SK-N-SH treated with all-trans-retinoic acid at 6 μM for 48 hours (cell line): ENCODE measurements at regions not wholly inside any gene's neighbourhood (a gene's known extent, or its start where the extent isn't known, plus 50 kb on each side); places are given as distances from the start of the nearest gene placed in this dataset.

ENCODE experiments used
- ATAC-seq: fragments of 200-7000 bp; cut with Tn5 transposase; 3 replicates; pipeline ENCODE4 v1.9.1; 2020; ENCODE audit warnings: mild to moderate bottlenecking, moderate library complexity
- ARNTL ChIP-seq: fragments of 450-650 bp; formaldehyde crosslinking; IDR thresholded peaks from 2 replicates; pipeline ENCODE4 v1.5.0; 2020; ENCODE audit warnings: low read depth, mild to moderate bottlenecking, moderate library complexity, borderline replicate concordance
- BACH2 ChIP-seq: fragments of 250-450 bp; sonication (Bioruptor Pico); IDR thresholded peaks from 2 replicates; pipeline ENCODE4 v1.9.0; 2021; ENCODE audit warnings: mild to moderate bottlenecking, borderline replicate concordance
- CSDC2 ChIP-seq: fragments of 250-450 bp; sonication (Bioruptor Pico); IDR thresholded peaks from 2 replicates; pipeline ENCODE4 v1.5.0; 2020; ENCODE audit warnings: mild to moderate bottlenecking, moderate library complexity
- CSRNP3 ChIP-seq: fragments of 250-450 bp; sonication (Bioruptor Pico); IDR thresholded peaks from 2 replicates; pipeline ENCODE4 v1.5.1; 2021; ENCODE audit warnings: mild to moderate bottlenecking, moderate library complexity
- ESRRG ChIP-seq: fragments of 250-450 bp; sonication (Bioruptor Pico); IDR thresholded peaks from 2 replicates; pipeline ENCODE4 v1.6.1; 2021; ENCODE audit warnings: mild to moderate bottlenecking
- GLIS3 ChIP-seq: fragments of 250-450 bp; sonication (Bioruptor Pico); IDR thresholded peaks from 2 replicates; pipeline ENCODE4 v1.5.0; 2020; ENCODE audit warnings: mild to moderate bottlenecking, moderate library complexity
- OSR1 ChIP-seq: fragments of 250-450 bp; sonication (Bioruptor Pico); IDR thresholded peaks from 2 replicates; pipeline ENCODE4 v1.8.0; 2022; ENCODE audit warnings: moderate library complexity, mild to moderate bottlenecking, inconsistent platforms
- PPARA ChIP-seq: fragments of 250-450 bp; sonication (Bioruptor Pico); IDR thresholded peaks from 2 replicates; pipeline ENCODE4 v1.5.0; 2020; ENCODE audit warnings: mild to moderate bottlenecking, borderline replicate concordance
- SNAI2 ChIP-seq: fragments of 250-450 bp; sonication (Bioruptor Pico); IDR thresholded peaks from 2 replicates; pipeline ENCODE4 v1.5.0; 2020; ENCODE audit warnings: mild to moderate bottlenecking, moderate library complexity
- TOX ChIP-seq: fragments of 250-450 bp; sonication (Bioruptor Pico); IDR thresholded peaks from 2 replicates; pipeline ENCODE4 v1.8.0; 2021; ENCODE audit warnings: mild to moderate bottlenecking, moderate library complexity, borderline replicate concordance
- ZC3H10 ChIP-seq: fragments of 250-450 bp; sonication (Bioruptor Pico); IDR thresholded peaks from 2 replicates; pipeline ENCODE4 v1.5.1; 2021; ENCODE audit warnings: mild to moderate bottlenecking, moderate library complexity
- ZFP3 ChIP-seq: fragments of 250-450 bp; sonication (Bioruptor Pico); IDR thresholded peaks from 2 replicates; pipeline ENCODE4 v1.5.0; 2020; ENCODE audit warnings: mild to moderate bottlenecking, moderate library complexity
- ZFP30 ChIP-seq: fragments of 450-650 bp; formaldehyde crosslinking; IDR thresholded peaks from 2 replicates; pipeline ENCODE4 v1.5.0; 2022; ENCODE audit warnings: mild to moderate bottlenecking, moderate library complexity
- ZNF565 ChIP-seq: fragments of 450-650 bp; formaldehyde crosslinking; conservative IDR thresholded peaks from 2 replicates; pipeline ENCODE4 v1.5.0; 2020; ENCODE audit warnings: low read depth, mild to moderate bottlenecking, moderate library complexity
- ZNF70 ChIP-seq: fragments of 450-650 bp; formaldehyde crosslinking; IDR thresholded peaks from 2 replicates; pipeline ENCODE4 v1.5.0; 2020; ENCODE audit warnings: mild to moderate bottlenecking, moderate library complexity
- TF ChIP-seq, protein P1 (sequence below): fragments of 250-450 bp; sonication (Bioruptor Pico); IDR thresholded peaks from 2 replicates; pipeline ENCODE4 v1.5.0; 2020; ENCODE audit warnings: mild to moderate bottlenecking, moderate library complexity
- TF ChIP-seq, protein P2 (sequence below): fragments of 250-450 bp; sonication (Bioruptor Pico); IDR thresholded peaks from 2 replicates; pipeline ENCODE4 v1.8.0; 2020; ENCODE audit warnings: mild to moderate bottlenecking, moderate library complexity, borderline replicate concordance
- TF ChIP-seq, protein P3 (sequence below): fragments of 250-450 bp; sonication (Bioruptor Pico); IDR thresholded peaks from 2 replicates; pipeline ENCODE4 v1.5.1; 2020; ENCODE audit warnings: low read depth, mild to moderate bottlenecking, moderate library complexity

DNA sequence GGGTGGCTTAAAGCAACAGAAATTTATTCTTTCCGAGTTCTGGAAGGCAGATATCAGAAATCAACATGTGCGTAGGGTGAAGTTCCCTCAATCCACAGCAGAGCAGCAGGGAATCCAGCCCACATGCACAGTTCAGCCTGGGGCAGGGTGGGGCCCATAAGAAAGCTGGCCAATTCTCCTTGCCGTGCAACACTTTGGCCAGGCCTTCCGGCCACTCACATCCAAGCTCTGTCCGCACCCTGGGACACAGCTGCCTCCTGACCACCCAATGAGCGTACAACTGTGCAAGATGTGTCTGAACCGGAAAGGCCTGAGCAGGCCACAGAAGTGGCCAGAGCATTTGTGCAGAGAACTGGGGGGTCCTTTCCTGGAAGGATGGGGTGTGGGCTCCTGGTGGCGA is 274.9 kb downstream of the GADD45G start (continued):
- TF ChIP-seq, protein P1, sequence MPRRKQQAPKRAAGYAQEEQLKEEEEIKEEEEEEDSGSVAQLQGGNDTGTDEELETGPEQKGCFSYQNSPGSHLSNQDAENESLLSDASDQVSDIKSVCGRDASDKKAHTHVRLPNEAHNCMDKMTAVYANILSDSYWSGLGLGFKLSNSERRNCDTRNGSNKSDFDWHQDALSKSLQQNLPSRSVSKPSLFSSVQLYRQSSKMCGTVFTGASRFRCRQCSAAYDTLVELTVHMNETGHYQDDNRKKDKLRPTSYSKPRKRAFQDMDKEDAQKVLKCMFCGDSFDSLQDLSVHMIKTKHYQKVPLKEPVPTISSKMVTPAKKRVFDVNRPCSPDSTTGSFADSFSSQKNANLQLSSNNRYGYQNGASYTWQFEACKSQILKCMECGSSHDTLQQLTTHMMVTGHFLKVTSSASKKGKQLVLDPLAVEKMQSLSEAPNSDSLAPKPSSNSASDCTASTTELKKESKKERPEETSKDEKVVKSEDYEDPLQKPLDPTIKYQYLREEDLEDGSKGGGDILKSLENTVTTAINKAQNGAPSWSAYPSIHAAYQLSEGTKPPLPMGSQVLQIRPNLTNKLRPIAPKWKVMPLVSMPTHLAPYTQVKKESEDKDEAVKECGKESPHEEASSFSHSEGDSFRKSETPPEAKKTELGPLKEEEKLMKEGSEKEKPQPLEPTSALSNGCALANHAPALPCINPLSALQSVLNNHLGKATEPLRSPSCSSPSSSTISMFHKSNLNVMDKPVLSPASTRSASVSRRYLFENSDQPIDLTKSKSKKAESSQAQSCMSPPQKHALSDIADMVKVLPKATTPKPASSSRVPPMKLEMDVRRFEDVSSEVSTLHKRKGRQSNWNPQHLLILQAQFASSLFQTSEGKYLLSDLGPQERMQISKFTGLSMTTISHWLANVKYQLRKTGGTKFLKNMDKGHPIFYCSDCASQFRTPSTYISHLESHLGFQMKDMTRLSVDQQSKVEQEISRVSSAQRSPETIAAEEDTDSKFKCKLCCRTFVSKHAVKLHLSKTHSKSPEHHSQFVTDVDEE: no peak

DNA sequence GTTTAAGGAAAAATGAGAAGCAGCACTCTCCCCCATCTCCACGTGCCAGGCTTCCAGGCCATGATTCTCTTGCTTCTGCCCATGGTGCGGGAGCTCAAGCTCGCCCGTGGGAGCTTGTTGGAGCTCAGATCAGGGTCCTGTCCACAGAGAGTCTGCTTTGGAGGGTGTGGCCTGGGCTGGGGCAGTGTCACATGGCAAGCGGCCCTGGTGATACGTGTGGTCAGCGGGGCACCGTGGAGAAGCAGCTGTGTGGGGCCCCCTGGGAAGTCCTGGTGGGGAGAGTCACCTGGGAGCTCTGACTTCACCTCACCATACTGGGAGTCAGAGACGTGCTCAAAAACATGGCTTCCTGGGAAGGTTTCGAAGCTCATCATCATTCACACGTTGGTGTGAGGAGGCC is 275.3 kb downstream of the GADD45G start:
- TF ChIP-seq, protein P2, sequence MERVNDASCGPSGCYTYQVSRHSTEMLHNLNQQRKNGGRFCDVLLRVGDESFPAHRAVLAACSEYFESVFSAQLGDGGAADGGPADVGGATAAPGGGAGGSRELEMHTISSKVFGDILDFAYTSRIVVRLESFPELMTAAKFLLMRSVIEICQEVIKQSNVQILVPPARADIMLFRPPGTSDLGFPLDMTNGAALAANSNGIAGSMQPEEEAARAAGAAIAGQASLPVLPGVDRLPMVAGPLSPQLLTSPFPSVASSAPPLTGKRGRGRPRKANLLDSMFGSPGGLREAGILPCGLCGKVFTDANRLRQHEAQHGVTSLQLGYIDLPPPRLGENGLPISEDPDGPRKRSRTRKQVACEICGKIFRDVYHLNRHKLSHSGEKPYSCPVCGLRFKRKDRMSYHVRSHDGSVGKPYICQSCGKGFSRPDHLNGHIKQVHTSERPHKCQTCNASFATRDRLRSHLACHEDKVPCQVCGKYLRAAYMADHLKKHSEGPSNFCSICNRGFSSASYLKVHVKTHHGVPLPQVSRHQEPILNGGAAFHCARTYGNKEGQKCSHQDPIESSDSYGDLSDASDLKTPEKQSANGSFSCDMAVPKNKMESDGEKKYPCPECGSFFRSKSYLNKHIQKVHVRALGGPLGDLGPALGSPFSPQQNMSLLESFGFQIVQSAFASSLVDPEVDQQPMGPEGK (CRISPR knock-in tag): no peak
- TF ChIP-seq, protein P3, sequence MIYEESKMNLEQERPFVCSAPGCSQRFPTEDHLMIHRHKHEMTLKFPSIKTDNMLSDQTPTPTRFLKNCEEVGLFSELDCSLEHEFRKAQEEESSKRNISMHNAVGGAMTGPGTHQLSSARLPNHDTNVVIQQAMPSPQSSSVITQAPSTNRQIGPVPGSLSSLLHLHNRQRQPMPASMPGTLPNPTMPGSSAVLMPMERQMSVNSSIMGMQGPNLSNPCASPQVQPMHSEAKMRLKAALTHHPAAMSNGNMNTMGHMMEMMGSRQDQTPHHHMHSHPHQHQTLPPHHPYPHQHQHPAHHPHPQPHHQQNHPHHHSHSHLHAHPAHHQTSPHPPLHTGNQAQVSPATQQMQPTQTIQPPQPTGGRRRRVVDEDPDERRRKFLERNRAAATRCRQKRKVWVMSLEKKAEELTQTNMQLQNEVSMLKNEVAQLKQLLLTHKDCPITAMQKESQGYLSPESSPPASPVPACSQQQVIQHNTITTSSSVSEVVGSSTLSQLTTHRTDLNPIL (CRISPR knock-in tag): no peak
- no peak for ATAC-seq

DNA sequence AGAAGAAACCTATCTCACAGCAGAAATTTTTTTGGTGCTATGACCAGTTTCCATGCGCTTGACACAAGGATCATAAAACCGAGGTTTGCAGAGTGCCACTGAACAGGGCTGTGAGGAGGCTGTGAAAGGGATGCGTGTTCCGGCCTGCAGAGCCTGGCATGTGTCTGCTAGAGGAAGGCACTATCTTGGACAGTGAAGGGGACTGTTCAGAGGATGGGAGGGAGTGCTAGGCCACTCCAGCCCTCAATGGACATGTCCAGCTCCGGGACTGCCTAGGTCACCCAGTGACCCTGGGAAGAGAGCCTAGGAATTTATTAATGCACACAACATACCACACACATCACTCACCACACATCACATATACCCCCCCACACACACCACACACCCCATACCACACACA is 275.9 kb downstream of the GADD45G start:
- no peak for ATAC-seq
- TF ChIP-seq PPARA (CRISPR knock-in tag): no peak
- no peak for TF ChIP-seq TOX (CRISPR knock-in tag)
- TF ChIP-seq ZNF70 (CRISPR knock-in tag): no peak
- TF ChIP-seq ZFP3 (CRISPR knock-in tag): no peak
- no peak for TF ChIP-seq ARNTL (CRISPR knock-in tag)
- TF ChIP-seq ZNF565 (CRISPR knock-in tag): no peak
- TF ChIP-seq ESRRG (CRISPR knock-in tag): no peak
- no peak for TF ChIP-seq SNAI2 (CRISPR knock-in tag)
- TF ChIP-seq CSDC2: no peak
- TF ChIP-seq, protein P3 (CRISPR knock-in tag): no peak
- TF ChIP-seq BACH2 (CRISPR knock-in tag): no peak
- no peak for TF ChIP-seq CSRNP3 (CRISPR knock-in tag)

GRCh38 chr9:89881431-89881830 is 276.6 kb downstream of the GADD45G start:
- no peak for ATAC-seq

GRCh38 chr9:89882930-89883361 is 278.1 kb downstream of the GADD45G start:
- TF ChIP-seq GLIS3 (CRISPR knock-in tag) (no peak), ZFP3 (CRISPR knock-in tag) (no peak), ZNF70 (CRISPR knock-in tag) (no peak), ESRRG (CRISPR knock-in tag) (no peak), CSRNP3 (CRISPR knock-in tag) (no peak), OSR1 (no peak), ZFP30 (no peak), ZC3H10 (CRISPR knock-in tag) (no peak)
- TF ChIP-seq, protein P2 (CRISPR knock-in tag): no peak
- TF ChIP-seq, protein P3 (CRISPR knock-in tag): no peak
- no peak for ATAC-seq

More at GRCh38 chr9:89881431-89881830, 276.6 kb downstream of the GADD45G start:
- TF ChIP-seq ZFP3 (CRISPR knock-in tag): no peak
